ENCODE measurements at regions not wholly inside any gene's neighbourhood (a gene's known extent, or its start where the extent isn't known, plus 50 kb on each side); places are given as distances from the start of the nearest gene placed in this dataset.

DNA sequence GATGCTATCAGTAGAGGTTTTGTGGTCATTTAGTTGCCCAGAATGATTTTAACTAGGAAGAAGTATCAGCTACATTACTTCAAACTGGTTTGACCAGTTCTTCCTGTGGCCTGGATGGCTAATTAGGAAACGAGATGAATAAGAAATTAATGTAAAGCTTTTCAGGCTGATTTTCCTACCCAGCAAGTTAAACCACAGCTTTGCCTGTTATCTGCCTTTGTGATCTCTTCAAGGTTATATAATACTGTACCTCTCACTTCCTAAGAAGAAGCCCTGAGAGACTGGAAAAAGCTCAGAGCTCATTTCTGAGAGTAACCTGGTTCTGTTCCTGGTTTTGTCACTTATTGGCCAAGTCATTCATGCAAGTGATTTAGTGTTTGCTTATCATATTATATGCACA is 782.2 kb upstream of the GOLIM4 start:
- no peak overlapping the region for H4K8ac ChIP-seq (ENCODE audit: low read depth, low read length)
- H3K79me1 ChIP-seq (ENCODE audit: low read length), result no peaks in the 10 kb centered on the region
- DNase-seq, result peak; percentile 55
- no peak overlapping the region for H3K56ac ChIP-seq (ENCODE audit: low read length)
- no peaks in the 10 kb centered on the region for H3K79me2 ChIP-seq (ENCODE audit: control insufficient read depth, insufficient read depth, low read length)
- H3K4me3 ChIP-seq (ENCODE audit: low read length), result no peak overlapping the region
- H3K18ac ChIP-seq (ENCODE audit: low read length), result no peak overlapping the region
- no peak overlapping the region for H2BK120ac ChIP-seq (ENCODE audit: low read depth, low read length)
- peaks cover 9% of the 10 kb centered on the region for H3K4me1 ChIP-seq (ENCODE audit: control insufficient read depth, low read depth, low read length)
- H3K27me3 ChIP-seq (ENCODE audit: insufficient read depth, low read length, poor library complexity), result peaks cover 2% of the 10 kb centered on the region
- H3K4ac ChIP-seq (ENCODE audit: low read depth, low read length), result no peak overlapping the region
- no peak overlapping the region for H3K4me2 ChIP-seq (ENCODE audit: low read length)
- H3K23ac ChIP-seq (ENCODE audit: low read length), result no peak overlapping the region
- H3K36me3 ChIP-seq (ENCODE audit: control insufficient read depth, insufficient read depth, low read length), result no peaks in the 10 kb centered on the region
- no peak overlapping the region for H4K5ac ChIP-seq (ENCODE audit: low read length)
- H3K9ac ChIP-seq (ENCODE audit: low read length), result no peak overlapping the region
- H2BK15ac ChIP-seq (replicated peaks; ENCODE audit: low read depth), result no peak overlapping the region
- H3K27ac ChIP-seq (ENCODE audit: low read depth, low read length), result no peak overlapping the region
- no peak overlapping the region for H2BK5ac ChIP-seq (ENCODE audit: low read length)
- no peak overlapping the region for H2AK5ac ChIP-seq (ENCODE audit: low read length)
- no CpG with 5 or more reads among the region's 1 CpG for WGBS (ENCODE audit: extremely low coverage, insufficient coverage, low lambda C conversion rate)

DNA sequence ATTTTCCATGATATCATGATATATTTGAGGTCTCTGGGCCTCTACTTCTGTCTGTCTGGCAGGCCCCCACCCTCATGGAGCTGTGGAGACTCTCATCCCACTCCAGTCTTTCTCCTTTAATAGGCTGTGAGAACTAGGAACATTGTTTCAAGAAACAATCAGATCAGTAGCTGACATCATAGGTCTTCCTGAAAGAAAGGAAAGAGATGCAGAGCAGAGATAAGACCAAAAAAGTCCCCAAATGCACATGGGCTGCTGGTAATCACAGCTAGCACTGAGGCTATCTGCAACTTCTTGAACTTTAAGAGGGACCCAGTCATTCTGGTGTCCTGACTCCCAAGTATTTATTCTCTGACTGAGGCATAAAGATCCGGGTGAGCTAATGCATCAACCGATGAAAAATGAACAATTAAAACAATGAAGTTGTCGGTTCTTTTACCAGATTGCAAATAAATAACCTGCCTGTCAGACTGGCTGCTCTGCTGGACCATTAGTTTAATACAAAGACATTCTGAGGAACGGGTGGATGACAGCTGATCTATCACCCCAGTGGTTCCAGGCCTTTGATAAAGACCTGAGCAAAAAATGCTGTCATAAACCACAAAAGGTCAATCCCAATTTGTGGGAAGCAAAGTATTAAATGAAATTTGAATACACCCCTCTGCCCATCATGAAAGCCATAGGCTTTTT is 780.8 kb upstream of the GOLIM4 start:
- Histone ChIP-seq H3K4me2 (ENCODE audit: low read length) (no peak overlapping the region), H3K56ac (ENCODE audit: low read length) (no peak overlapping the region), H4K5ac (ENCODE audit: low read length) (no peak overlapping the region), H3K79me1 (ENCODE audit: low read length) (no peaks in the 10 kb centered on the region), H4K8ac (ENCODE audit: low read depth, low read length) (no peak overlapping the region), H3K27me3 (ENCODE audit: insufficient read depth, low read length, poor library complexity) (peaks cover 2% of the 10 kb centered on the region), H2BK5ac (ENCODE audit: low read length) (no peak overlapping the region), H3K23ac (ENCODE audit: low read length) (no peak overlapping the region), H3K79me2 (ENCODE audit: control insufficient read depth, insufficient read depth, low read length) (no peaks in the 10 kb centered on the region), H3K4ac (ENCODE audit: low read depth, low read length) (no peak overlapping the region), H3K9ac (ENCODE audit: low read length) (no peak overlapping the region), H3K36me3 (ENCODE audit: control insufficient read depth, insufficient read depth, low read length) (no peaks in the 10 kb centered on the region), H3K4me1 (ENCODE audit: control insufficient read depth, low read depth, low read length) (peaks cover 9% of the 10 kb centered on the region), H2BK120ac (ENCODE audit: low read depth, low read length) (no peak overlapping the region), H2AK5ac (ENCODE audit: low read length) (no peak overlapping the region), H3K18ac (ENCODE audit: low read length) (peak overlapping the region; percentile 75), H3K4me3 (ENCODE audit: low read length) (no peak overlapping the region), H2BK15ac (replicated peaks; ENCODE audit: low read depth) (no peak overlapping the region), H3K27ac (ENCODE audit: low read depth, low read length) (no peak overlapping the region)
- no CpG with 5 or more reads among the region's 4 CpGs for WGBS (ENCODE audit: extremely low coverage, insufficient coverage, low lambda C conversion rate)
- DNase-seq, result peak; percentile 74

DNA sequence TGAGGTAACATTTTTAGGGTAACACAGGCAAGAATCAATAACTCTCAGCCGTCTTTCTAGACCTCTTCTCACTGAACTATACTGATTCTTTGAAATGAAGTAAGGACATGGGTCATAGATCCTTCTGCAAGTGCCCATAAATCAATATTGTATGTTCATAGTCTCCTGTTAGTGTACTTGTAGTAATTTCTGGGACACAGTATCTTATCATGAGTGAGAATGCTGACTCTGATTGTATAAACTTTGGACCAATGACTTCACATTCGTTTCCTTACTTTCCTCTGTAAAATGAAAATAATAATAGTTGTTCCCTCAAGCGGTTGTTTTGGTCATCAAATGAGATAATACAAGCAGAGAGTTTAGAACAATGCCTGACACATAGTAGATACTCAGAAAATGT is 777.1 kb upstream of the GOLIM4 start:
- no peak for DNase-seq
- Histone ChIP-seq H2BK5ac (ENCODE audit: low read length) (no peak overlapping the region), H3K4me1 (ENCODE audit: control insufficient read depth, low read depth, low read length) (peaks cover 5% of the 10 kb centered on the region), H4K8ac (ENCODE audit: low read depth, low read length) (no peak overlapping the region), H3K4ac (ENCODE audit: low read depth, low read length) (no peak overlapping the region), H3K4me2 (ENCODE audit: low read length) (no peak overlapping the region), H2BK120ac (ENCODE audit: low read depth, low read length) (no peak overlapping the region), H3K79me1 (ENCODE audit: low read length) (no peaks in the 10 kb centered on the region), H2AK5ac (ENCODE audit: low read length) (no peak overlapping the region), H3K9ac (ENCODE audit: low read length) (no peak overlapping the region), H3K56ac (ENCODE audit: low read length) (no peak overlapping the region), H3K4me3 (ENCODE audit: low read length) (no peak overlapping the region), H4K5ac (ENCODE audit: low read length) (no peak overlapping the region), H2BK15ac (replicated peaks; ENCODE audit: low read depth) (no peak overlapping the region), H3K18ac (ENCODE audit: low read length) (no peak overlapping the region), H3K23ac (ENCODE audit: low read length) (no peak overlapping the region), H3K36me3 (ENCODE audit: control insufficient read depth, insufficient read depth, low read length) (no peaks in the 10 kb centered on the region), H3K79me2 (ENCODE audit: control insufficient read depth, insufficient read depth, low read length) (no peaks in the 10 kb centered on the region), H3K27me3 (ENCODE audit: insufficient read depth, low read length, poor library complexity) (peaks cover 2% of the 10 kb centered on the region), H3K27ac (ENCODE audit: low read depth, low read length) (no peak overlapping the region)
- no CpG with 5 or more reads among the region's 3 CpGs for WGBS (ENCODE audit: extremely low coverage, insufficient coverage, low lambda C conversion rate)

DNA sequence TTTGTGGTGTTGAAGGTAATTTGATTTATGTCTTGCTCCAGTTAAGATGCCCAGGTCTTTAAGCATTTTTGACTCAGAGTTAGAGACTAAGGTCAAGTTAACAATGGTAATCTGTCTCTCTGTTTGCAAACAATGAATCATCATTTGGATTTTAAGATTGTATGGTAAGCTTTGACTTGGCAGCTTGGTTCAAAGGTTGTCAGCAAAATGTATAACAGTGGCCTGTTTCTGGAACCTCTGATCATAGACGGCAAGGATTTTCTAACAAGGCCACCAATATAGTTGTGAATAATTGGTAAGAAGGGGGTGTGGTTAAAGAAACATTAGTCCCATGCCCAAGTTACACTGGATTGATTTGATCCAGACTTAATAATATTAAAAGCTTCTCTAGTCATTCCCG is 775.2 kb upstream of the GOLIM4 start:
- Histone ChIP-seq H3K79me2 (ENCODE audit: control insufficient read depth, insufficient read depth, low read length) (no peaks in the 10 kb centered on the region), H2BK5ac (ENCODE audit: low read length) (no peak overlapping the region), H2AK5ac (ENCODE audit: low read length) (no peak overlapping the region), H4K8ac (ENCODE audit: low read depth, low read length) (no peak overlapping the region), H3K79me1 (ENCODE audit: low read length) (no peaks in the 10 kb centered on the region), H3K56ac (ENCODE audit: low read length) (no peak overlapping the region), H3K4ac (ENCODE audit: low read depth, low read length) (no peak overlapping the region), H3K4me3 (ENCODE audit: low read length) (no peak overlapping the region), H2BK15ac (replicated peaks; ENCODE audit: low read depth) (no peak overlapping the region), H3K18ac (ENCODE audit: low read length) (no peak overlapping the region), H3K4me1 (ENCODE audit: control insufficient read depth, low read depth, low read length) (no peaks in the 10 kb centered on the region), H3K23ac (ENCODE audit: low read length) (no peak overlapping the region), H4K5ac (ENCODE audit: low read length) (no peak overlapping the region), H3K36me3 (ENCODE audit: control insufficient read depth, insufficient read depth, low read length) (no peaks in the 10 kb centered on the region), H3K27ac (ENCODE audit: low read depth, low read length) (no peak overlapping the region), H3K9ac (ENCODE audit: low read length) (no peak overlapping the region), H3K27me3 (ENCODE audit: insufficient read depth, low read length, poor library complexity) (peaks cover 2% of the 10 kb centered on the region), H3K4me2 (ENCODE audit: low read length) (no peak overlapping the region), H2BK120ac (ENCODE audit: low read depth, low read length) (no peak overlapping the region)
- WGBS (ENCODE audit: extremely low coverage, insufficient coverage, low lambda C conversion rate), result no CpG with 5 or more reads among the region's 2 CpGs
- no peak for DNase-seq

DNA sequence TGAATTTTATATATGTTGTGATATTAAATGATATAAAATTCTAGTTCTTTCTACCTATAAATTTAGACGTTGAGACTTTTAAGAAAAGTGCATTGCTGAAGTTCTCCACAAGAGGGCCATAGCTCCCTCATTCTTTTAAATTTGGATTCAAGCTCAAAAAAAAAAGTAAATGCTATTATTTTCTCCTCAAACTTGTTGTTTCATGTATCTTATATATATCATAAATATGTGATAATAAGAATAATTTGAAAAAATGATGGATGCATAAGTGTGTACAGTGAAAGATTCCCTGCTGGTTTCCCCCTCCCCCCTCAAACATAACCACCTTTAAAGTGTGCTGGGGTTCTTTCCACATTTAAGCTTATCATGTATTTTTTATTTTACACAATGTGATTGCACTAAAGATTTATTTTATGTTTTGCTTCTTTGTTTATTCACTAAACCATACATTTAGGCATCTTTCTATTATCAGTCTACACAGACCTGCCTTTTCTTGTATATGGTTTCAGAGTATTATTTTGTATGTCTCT is 769.4 kb upstream of the GOLIM4 start:
- no peak overlapping the region for H4K5ac ChIP-seq (ENCODE audit: low read length)
- H3K23ac ChIP-seq (ENCODE audit: low read length), result no peak overlapping the region
- H3K9ac ChIP-seq (ENCODE audit: low read length), result no peak overlapping the region
- H3K4me3 ChIP-seq (ENCODE audit: low read length), result no peak overlapping the region
- peak; percentile 28 for DNase-seq
- no peaks in the 10 kb centered on the region for H3K36me3 ChIP-seq (ENCODE audit: control insufficient read depth, insufficient read depth, low read length)
- no peak overlapping the region for H3K56ac ChIP-seq (ENCODE audit: low read length)
- H2AK5ac ChIP-seq (ENCODE audit: low read length), result no peak overlapping the region
- no peak overlapping the region for H3K4ac ChIP-seq (ENCODE audit: low read depth, low read length)
- WGBS (ENCODE audit: extremely low coverage, insufficient coverage, low lambda C conversion rate), result no CpG with 5 or more reads among the region's 1 CpG
- no peak overlapping the region for H3K18ac ChIP-seq (ENCODE audit: low read length)
- no peaks in the 10 kb centered on the region for H3K27me3 ChIP-seq (ENCODE audit: insufficient read depth, low read length, poor library complexity)
- H4K8ac ChIP-seq (ENCODE audit: low read depth, low read length), result no peak overlapping the region
- no peak overlapping the region for H2BK15ac ChIP-seq (replicated peaks; ENCODE audit: low read depth)
- no peaks in the 10 kb centered on the region for H3K79me2 ChIP-seq (ENCODE audit: control insufficient read depth, insufficient read depth, low read length)
- no peak overlapping the region for H3K27ac ChIP-seq (ENCODE audit: low read depth, low read length)
- no peaks in the 10 kb centered on the region for H3K4me1 ChIP-seq (ENCODE audit: control insufficient read depth, low read depth, low read length)
- no peak overlapping the region for H2BK120ac ChIP-seq (ENCODE audit: low read depth, low read length)
- no peaks in the 10 kb centered on the region for H3K79me1 ChIP-seq (ENCODE audit: low read length)
- H3K4me2 ChIP-seq (ENCODE audit: low read length), result no peak overlapping the region
- no peak overlapping the region for H2BK5ac ChIP-seq (ENCODE audit: low read length)

Measured in mesendoderm (in vitro differentiated cells).